IMR-90 (cell line): ENCODE measurements at regions not wholly inside any gene's neighbourhood (a gene's known extent, or its start where the extent isn't known, plus 50 kb on each side); places are given as distances from the start of the nearest gene placed in this dataset.

ENCODE experiments used
- ATAC-seq: fragments of 200-7000 bp; cut with Tn5 transposase; 2 replicates; pipeline ENCODE4 v1.9.1; 2020; ENCODE audit warnings: low read depth, mild to moderate bottlenecking, moderate library complexity
- BruUV-seq: library from RNA; stranded (reverse); fragments of 400-500 nt; replicated peaks from 2 replicates; lab custom pipeline; 2021; lab: Mats Ljungman, UMichigan
- CTCF ChIA-PET: fragments of 300-600 bp; formaldehyde crosslinking; extraction: SDS; loops from one replicate; lab custom pipeline; 2021; ENCODE audit warnings: antibody characterized with exemption; lab: Yijun Ruan, JAX
- POLR2A ChIA-PET: fragments of 300-600 bp; sonication (Branson Sonifier 250); formaldehyde crosslinking; loops from one replicate; lab custom pipeline; 2022; ENCODE audit warnings: antibody characterized with exemption; ENCODE audit not compliant: unreplicated experiment; lab: Charles Lee
- DNase-seq: peaks from one replicate; pipeline ENCODE4 v3.0.0; 2013
- H2AFZ ChIP-seq: replicated peaks from 2 replicates; pipeline ENCODE3; 2013; ENCODE audit warnings: low read length, mild to moderate bottlenecking; ENCODE audit not compliant: poor library complexity
- H2AK5ac ChIP-seq: 2 replicates; pipeline ENCODE4 v1.6.1; 2013; ENCODE audit warnings: low read depth, low read length, inconsistent platforms
- H2AK9ac ChIP-seq: replicated peaks from 2 replicates; pipeline ENCODE3; 2013; ENCODE audit warnings: mild to moderate bottlenecking, low read depth, low read length, moderate library complexity; ENCODE audit not compliant: poor library complexity
- H2BK120ac ChIP-seq: 2 replicates; pipeline ENCODE4 v1.6.1; 2013; ENCODE audit warnings: low read depth, low read length, inconsistent platforms
- H2BK15ac ChIP-seq: 3 replicates; pipeline ENCODE4 v1.6.1; 2013; ENCODE audit warnings: low read depth, low read length, inconsistent platforms
- H2BK20ac ChIP-seq: 2 replicates; pipeline ENCODE4 v1.6.1; 2013; ENCODE audit warnings: low read depth, mild to moderate bottlenecking, inconsistent platforms, low read length, moderate library complexity
- H2BK5ac ChIP-seq: 2 replicates; pipeline ENCODE4 v1.6.1; 2013; ENCODE audit warnings: mild to moderate bottlenecking, low read depth, low read length, inconsistent platforms; ENCODE audit not compliant: poor library complexity, severe bottlenecking
- H3K14ac ChIP-seq: replicated peaks from 2 replicates; pipeline ENCODE4 v1.6.1; 2013; ENCODE audit warnings: low read depth, low read length, inconsistent platforms
- H3K18ac ChIP-seq: 2 replicates; pipeline ENCODE4 v1.6.1; 2013; ENCODE audit warnings: low read depth, low read length, control low read depth
- H3K23ac ChIP-seq: 2 replicates; pipeline ENCODE4 v1.6.1; 2013; ENCODE audit warnings: low read depth, low read length, inconsistent platforms
- H3K27ac ChIP-seq: 2 replicates; pipeline ENCODE4 v1.5.1; 2013; ENCODE audit warnings: mild to moderate bottlenecking, control low read depth, low read length; ENCODE audit not compliant: insufficient read depth
- H3K27me3 ChIP-seq: 2 replicates; pipeline ENCODE4 v1.6.1; 2013; ENCODE audit warnings: low read length; ENCODE audit not compliant: control insufficient read depth, insufficient read depth
- H3K36me3 ChIP-seq: 2 replicates; pipeline ENCODE4 v1.6.1; 2013; ENCODE audit warnings: low read length, mixed read lengths; ENCODE audit not compliant: control insufficient read depth, insufficient read depth
- H3K4ac ChIP-seq: 2 replicates; pipeline ENCODE4 v1.6.1; 2013; ENCODE audit warnings: low read depth, low read length, inconsistent platforms
- H3K4me1 ChIP-seq: 2 replicates; pipeline ENCODE4 v1.6.1; 2013; ENCODE audit warnings: low read length, mixed read lengths; ENCODE audit not compliant: control insufficient read depth, insufficient read depth
- H3K4me2 ChIP-seq: 2 replicates; pipeline ENCODE4 v1.6.1; 2013; ENCODE audit warnings: low read depth, mild to moderate bottlenecking, control low read depth, low read length, moderate library complexity
- H3K4me3 ChIP-seq: 2 replicates; pipeline ENCODE4 v1.5.1; 2013; ENCODE audit warnings: low read depth, mild to moderate bottlenecking, control low read depth, low read length, moderate library complexity; ENCODE audit not compliant: insufficient read depth
- H3K56ac ChIP-seq: 2 replicates; pipeline ENCODE4 v1.6.1; 2013; ENCODE audit warnings: low read length, inconsistent platforms; ENCODE audit not compliant: insufficient read depth; ENCODE audit errors: extremely low read depth
- H3K79me1 ChIP-seq, 2 experiments: 2 replicates each; pipeline ENCODE4 v1.6.1; 2013; ENCODE audit warnings: low read length in 2 of 2, inconsistent platforms in 1 of 2, low read depth in 1 of 2
- H3K9ac ChIP-seq: 2 replicates; pipeline ENCODE4 v1.6.1; 2013; ENCODE audit warnings: low read depth, low read length, control low read depth
- H3K9me1 ChIP-seq: 2 replicates; pipeline ENCODE4 v1.6.1; 2013; ENCODE audit warnings: low read length, inconsistent platforms; ENCODE audit not compliant: insufficient read depth
- H3K9me3 ChIP-seq: 2 replicates; pipeline ENCODE4 v1.6.1; 2013; ENCODE audit warnings: low read length; ENCODE audit not compliant: control insufficient read depth, insufficient read depth
- H4K20me1 ChIP-seq: 2 replicates; pipeline ENCODE4 v1.6.1; 2013; ENCODE audit warnings: low read length, inconsistent platforms; ENCODE audit not compliant: insufficient read depth
- H4K5ac ChIP-seq: 2 replicates; pipeline ENCODE4 v1.6.1; 2013; ENCODE audit warnings: mild to moderate bottlenecking, low read depth, low read length, control low read depth
- H4K8ac ChIP-seq, 2 experiments: 2 replicates each; pipeline ENCODE4 v1.6.1; 2013; ENCODE audit warnings: low read depth in 2 of 2, low read length in 2 of 2, control low read depth in 1 of 2, inconsistent platforms in 1 of 2
- H4K91ac ChIP-seq: 2 replicates; pipeline ENCODE4 v1.6.1; 2013; ENCODE audit warnings: low read depth, low read length, inconsistent platforms; ENCODE audit not compliant: insufficient read depth
- CEBPB ChIP-seq: IDR thresholded peaks from 2 replicates; pipeline ENCODE4 v1.6.1; 2012; ENCODE audit warnings: low read depth, low read length, improper control_type of control experiment
- FOS ChIP-seq: fragments of 150-350 bp; IDR thresholded peaks from 2 replicates; pipeline ENCODE4 v1.6.1; 2016; ENCODE audit warnings: low read depth, low read length
- RCOR1 ChIP-seq: IDR thresholded peaks from 2 replicates; pipeline ENCODE4 v1.6.1; 2012; ENCODE audit warnings: mild to moderate bottlenecking, low read length, improper control_type of control experiment; ENCODE audit not compliant: insufficient replicate concordance
- SMC3 ChIP-seq: fragments of 150-350 bp; IDR thresholded peaks from 2 replicates; pipeline ENCODE4 v1.6.1; 2016; ENCODE audit warnings: low read depth, mild to moderate bottlenecking, antibody characterized with exemption, low read length, moderate library complexity
- WGBS, 2 experiments: methylation state at CpG; one replicate each; pipeline versions ENCODE4 v1.1.5 to v1.1.7; 2013; ENCODE audit warnings: missing lambda C conversion rate in 2 of 2; ENCODE audit not compliant: insufficient read length in 1 of 2; ENCODE audit errors: extremely low coverage in 2 of 2; 5-methylcytosine and 5-hydroxymethylcytosine counted together
- dilution Hi-C: fragments of 300-500 bp; cut with HindIII; formaldehyde crosslinking; loops from one replicate; pipeline ENCODE4 v1.14.3; 2018; ENCODE audit warnings: low sequenced_read_pairs; ENCODE audit not compliant: unreplicated experiment
- in situ Hi-C: fragments of 300-500 bp; cut with MboI; formaldehyde crosslinking; loops from 3 replicates; pipeline ENCODE4 v1.14.3; 2019; ENCODE audit warnings: low sequenced_read_pairs, inconsistent platforms, mixed read lengths
- intact Hi-C: fragments of 100-400 bp; cut with micrococcal nuclease; formaldehyde crosslinking; loops from 2 replicates; pipeline ENCODE4 v1.10.0; 2022

DNA sequence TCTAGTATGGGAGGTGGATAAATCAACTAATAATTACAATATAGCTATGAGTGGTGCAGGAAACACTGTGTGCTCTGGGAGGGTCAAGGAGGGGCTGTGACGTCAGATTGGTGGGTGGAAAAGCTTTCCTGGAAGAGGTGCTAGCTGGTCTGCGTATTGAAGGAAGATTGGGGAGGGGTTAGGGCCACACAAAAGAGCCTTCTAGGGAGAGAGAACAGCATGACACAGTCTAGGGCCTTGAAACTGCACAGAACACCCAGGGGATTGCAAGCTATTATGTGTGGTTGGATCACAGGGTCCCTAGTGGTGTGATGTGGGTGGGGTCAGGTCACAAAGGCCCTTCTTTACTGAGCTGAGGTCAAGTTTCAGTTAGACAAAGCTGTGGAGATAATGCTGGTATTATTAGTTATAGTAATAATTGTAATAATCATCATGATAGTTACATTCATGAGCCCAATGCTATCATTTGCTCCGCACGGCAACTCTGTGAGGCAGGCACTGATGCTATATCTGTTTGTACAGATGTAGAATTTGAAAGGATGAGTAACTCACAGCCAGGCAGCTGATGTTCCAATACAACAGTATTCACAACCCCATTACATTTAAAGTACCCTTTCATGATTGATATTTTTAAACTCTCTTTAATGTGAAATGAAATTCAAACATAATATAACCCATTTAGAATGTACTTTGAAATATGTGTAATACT, 197.4 kb upstream of the IL12B start:
- Histone ChIP-seq H3K9me3 (peaks cover 4% of the 10 kb centered on the region; the same call in 1 of the 2 replicates), H3K14ac (no peak overlapping the region), H3K27ac (no peak overlapping the region), H4K91ac (no peak overlapping the region), H4K8ac (no peak overlapping the region), H3K79me1 (no peaks in the 10 kb centered on the region), H3K9me1 (no peaks in the 10 kb centered on the region), H3K27me3 (no peaks in the 10 kb centered on the region; the same call in 1 of the 2 replicates), H3K36me3 (no peaks in the 10 kb centered on the region), H3K4me1 (peaks cover 2% of the 10 kb centered on the region), H3K4ac (no peak overlapping the region), H3K9ac (no peak overlapping the region), H2BK15ac (no peak overlapping the region), H2AK9ac (no peak overlapping the region), H2BK5ac (no peak overlapping the region), H2AK5ac (no peak overlapping the region), H3K23ac (no peak overlapping the region), H2BK20ac (no peak overlapping the region), H3K4me2 (no peak overlapping the region), H2AFZ (no peak overlapping the region), H4K5ac (no peak overlapping the region), H3K56ac (no peak overlapping the region), H2BK120ac (no peak overlapping the region), H3K18ac (no peak overlapping the region), H4K20me1 (no peaks in the 10 kb centered on the region), H3K4me3 (no peak overlapping the region)
- dilution Hi-C loops (no loop called here), intact Hi-C loops (no loop called here), in situ Hi-C loops (no loop called here)
- no TSS peak for BruUV-seq
- POLR2A ChIA-PET, result no interaction called here
- DNase-seq, result no peak
- TF ChIP-seq CEBPB (no peak), RCOR1 (no peak), FOS (no peak), SMC3 (no peak)
- ATAC-seq, result no peak
- WGBS, 2 experiments, result 60% methylated on average over 1 of the region's 4 CpGs; no CpG with 5 or more reads in 1 of the 2 experiments
- CTCF ChIA-PET, result interaction anchor here (1.0 kb wide), 1 partner anchor 11 kb away, joined by 4 read pairs; no protein-coding TSS in a partner anchor
